GM12873 (cell line): ENCODE measurements at regions not wholly inside any gene's neighbourhood (a gene's known extent, or its start where the extent isn't known, plus 50 kb on each side); places are given as distances from the start of the nearest gene placed in this dataset.

Experiments
- CTCF ChIP-seq: IDR thresholded peaks from 2 replicates; pipeline ENCODE4 v1.5.1; 2012; ENCODE audit warnings: low read depth, mild to moderate bottlenecking, moderate library complexity, low read length, control low read depth; ENCODE audit not compliant: insufficient read depth; ENCODE audit errors: missing control alignments

GRCh38 chr12:31906557-31907301 is 52.5 kb upstream of the RESF1 start:
- TF ChIP-seq CTCF = no peak

DNA sequence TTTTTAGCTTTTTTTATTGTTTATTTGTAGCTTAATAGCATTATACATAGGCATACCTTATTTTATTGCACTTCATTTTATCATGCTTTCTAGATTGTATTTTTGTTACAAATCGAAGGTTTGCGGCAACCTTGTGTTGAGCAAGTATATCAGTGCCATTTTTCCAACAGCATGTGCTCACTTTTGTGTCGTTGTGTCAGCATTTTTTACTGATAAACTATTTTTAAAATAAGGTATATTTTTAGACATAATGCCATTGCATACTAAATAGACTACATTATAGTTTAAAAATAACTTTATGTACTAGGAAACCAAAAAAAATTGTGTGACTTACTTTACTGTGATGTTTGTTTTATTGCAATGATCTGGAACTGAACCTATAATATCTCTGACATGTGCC is 56.2 kb upstream of the RESF1 start:
- no peak for TF ChIP-seq CTCF

- TF ChIP-seq CTCF = no peak
Observed at GRCh38 chr12:31900271-31900670, 58.9 kb upstream of the RESF1 start.

- TF ChIP-seq CTCF = no peak
Observed at GRCh38 chr12:31899109-31899508, 60.1 kb upstream of the RESF1 start.

DNA sequence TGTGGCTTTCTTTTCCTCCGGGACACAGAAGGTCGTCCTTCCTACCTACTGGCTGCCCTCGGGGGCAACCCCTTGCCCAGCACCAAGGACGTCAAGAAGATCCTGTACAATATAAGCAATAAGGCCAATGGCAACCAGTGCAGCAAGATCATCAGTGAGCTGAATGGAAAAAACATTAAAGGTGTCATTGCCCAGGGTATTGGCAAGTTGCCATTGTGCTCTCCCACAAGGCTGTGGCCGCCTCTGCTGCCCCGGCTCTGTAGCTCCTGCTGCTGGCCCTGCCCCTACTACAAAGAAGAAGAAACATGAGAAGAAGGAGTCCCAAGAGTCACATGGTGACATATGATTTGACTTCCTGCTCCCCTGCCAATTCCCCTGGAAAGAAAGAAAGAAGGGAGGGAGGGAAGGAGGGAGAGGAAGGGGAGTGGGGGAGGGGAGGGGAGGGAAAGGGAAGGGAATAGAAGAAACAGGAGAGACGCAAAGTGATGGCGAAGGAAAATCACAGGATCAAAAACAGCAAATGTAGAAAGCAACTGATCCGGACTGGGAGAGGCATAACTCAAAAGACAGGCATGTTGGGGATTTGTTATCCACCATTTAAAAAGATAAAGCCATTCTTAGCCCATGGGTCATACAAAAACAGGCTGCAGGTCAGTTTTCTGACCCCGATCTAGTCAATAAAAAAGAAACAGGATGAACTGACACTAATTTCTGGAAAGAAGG is 61.3 kb upstream of the RESF1 start:
- no peak for TF ChIP-seq CTCF

DNA sequence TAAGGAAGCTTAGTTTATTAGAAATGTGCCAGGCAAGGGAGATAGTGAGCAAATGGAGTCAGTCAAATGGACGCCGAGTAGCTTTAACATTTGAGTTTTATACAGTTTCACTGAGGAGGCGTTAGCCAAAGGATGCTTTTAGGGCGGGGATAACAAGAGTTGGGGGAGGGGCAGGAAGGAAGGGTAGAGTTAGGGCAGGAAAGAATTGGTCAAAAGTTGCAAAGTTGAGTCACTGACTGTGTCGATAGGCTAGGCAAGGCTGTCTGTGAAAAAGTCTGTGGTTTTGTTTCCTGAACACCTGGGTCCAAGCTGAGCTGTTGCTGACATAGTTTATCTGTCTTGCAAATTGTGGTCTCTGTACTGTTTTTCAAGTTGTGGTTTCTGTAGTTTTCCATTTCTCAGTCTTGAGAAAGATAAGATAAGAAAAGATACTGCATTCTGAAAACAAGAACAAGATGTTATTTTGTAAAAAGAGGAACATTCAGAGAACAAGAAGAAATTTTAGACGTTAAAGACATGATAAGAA is 62.6 kb upstream of the RESF1 start:
- no peak for TF ChIP-seq CTCF

- TF ChIP-seq CTCF = no peak
Observed at GRCh38 chr12:31895449-31896150, 63.6 kb upstream of the RESF1 start.
